Erythroblast (primary cell): ENCODE measurements at regions not wholly inside any gene's neighbourhood (a gene's known extent, or its start where the extent isn't known, plus 50 kb on each side); places are given as distances from the start of the nearest gene placed in this dataset.

ENCODE experiments used
- GATA1 ChIP-seq: IDR thresholded peaks from 2 replicates; pipeline ENCODE4 v1.6.1; 2011; ENCODE audit warnings: low read depth, mild to moderate bottlenecking, control low read depth, low read length, moderate library complexity
- POLR2A ChIP-seq: IDR thresholded peaks from 2 replicates; pipeline ENCODE4 v1.6.1; 2011; ENCODE audit warnings: mild to moderate bottlenecking, low read length

GRCh38 chr3:194000712-194001111 is 135.2 kb upstream of the HES1 start:
- TF ChIP-seq POLR2A (no peak), GATA1 (no peak)
